ENCODE measurements at regions not wholly inside any gene's neighbourhood (a gene's known extent, or its start where the extent isn't known, plus 50 kb on each side); places are given as distances from the start of the nearest gene placed in this dataset.
"Not testable (repeated sequence)": the region's sequence is repeated elsewhere in the genome, so short reads cannot be mapped to it uniquely, and the experiment has no call there.

GRCh38 chr2:234701841-234702240 lies 205.0 kb upstream of the ARL4C start:
- H3K27ac Mint-ChIP-seq: no peak overlapping the region
- no peaks in the 10 kb centered on the region for H3K4me1 Mint-ChIP-seq
- Histone ChIP-seq H3K4me3 (ENCODE audit: low read depth, low read length) (no peak overlapping the region), H3K27me3 (ENCODE audit: control insufficient read depth, insufficient read depth, low read length) (no peaks in the 10 kb centered on the region), H3K36me3 (ENCODE audit: control insufficient read depth, insufficient read depth, low read length) (no peaks in the 10 kb centered on the region), H3K9me3 (ENCODE audit: control insufficient read depth in 2 of 2, low read length in 2 of 2) (peaks cover 0 to 10% of the 10 kb centered on the region in 2 experiments), H3K27ac (ENCODE audit: insufficient read depth, low read length, poor library complexity, severe bottlenecking) (no peak overlapping the region), H3K4me1 (ENCODE audit: control insufficient read depth, insufficient read depth, low read length, poor library complexity, severe bottlenecking) (no peaks in the 10 kb centered on the region)
- H3K4me3 Mint-ChIP-seq: no peak overlapping the region
- ATAC-seq (ENCODE audit: low read depth in 2 of 2) (no peak), DNase-seq (no peak)
- peaks cover 2 to 9% (median 6%) of the 10 kb centered on the region in 7 donors for H3K9me3 Mint-ChIP-seq
- H3K27me3 Mint-ChIP-seq: peaks cover 7% of the 10 kb centered on the region
- no peaks in the 10 kb centered on the region for H3K36me3 Mint-ChIP-seq

DNA sequence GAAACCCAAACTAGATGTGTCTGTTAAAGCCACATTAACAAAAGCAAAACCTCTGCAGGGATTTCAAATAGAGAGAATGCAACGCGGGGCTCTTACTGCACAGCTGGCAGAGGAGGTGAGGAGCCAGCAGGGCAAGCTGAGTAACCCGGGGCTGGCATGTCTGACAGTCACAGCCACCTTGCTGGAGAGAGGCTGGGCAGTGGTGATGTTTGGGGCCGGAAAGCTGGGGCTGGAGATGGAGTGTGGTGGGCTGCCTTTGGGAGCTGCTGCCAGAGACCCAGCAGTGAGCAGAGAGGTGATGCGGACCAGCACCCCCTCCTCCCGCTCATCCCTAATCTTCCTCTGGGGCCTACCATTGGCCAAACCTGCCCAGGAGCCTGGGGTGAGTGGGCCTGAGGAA lies 204.5 kb upstream of the ARL4C start:
- Mint-ChIP-seq H3K4me3 (no peak overlapping the region), H3K27ac (no peak overlapping the region)

GRCh38 chr2:234699456-234699855 lies 202.6 kb upstream of the ARL4C start:
- no peaks in the 10 kb centered on the region for H3K4me1 Mint-ChIP-seq
- no peak overlapping the region for H3K4me3 ChIP-seq (ENCODE audit: low read depth, low read length)
- H3K27ac ChIP-seq (ENCODE audit: insufficient read depth, low read length, poor library complexity, severe bottlenecking): no peak overlapping the region
- no peak overlapping the region for H3K27ac Mint-ChIP-seq
- DNase-seq (no peak), ATAC-seq (ENCODE audit: low read depth in 2 of 2) (no peak)
- no peaks in the 10 kb centered on the region for H3K27me3 ChIP-seq (ENCODE audit: control insufficient read depth, insufficient read depth, low read length)
- no peak overlapping the region for H3K4me3 Mint-ChIP-seq
- H3K9me3 ChIP-seq (ENCODE audit: control insufficient read depth in 2 of 2, low read length in 2 of 2): peaks cover 0 to 10% of the 10 kb centered on the region in 2 experiments
- no peaks in the 10 kb centered on the region for H3K4me1 ChIP-seq (ENCODE audit: control insufficient read depth, insufficient read depth, low read length, poor library complexity, severe bottlenecking)
- peaks cover 6 to 22% (median 13%) of the 10 kb centered on the region in 7 donors for H3K9me3 Mint-ChIP-seq
- H3K36me3 Mint-ChIP-seq: no peaks in the 10 kb centered on the region
- peaks cover 7% of the 10 kb centered on the region for H3K27me3 Mint-ChIP-seq
- H3K36me3 ChIP-seq (ENCODE audit: control insufficient read depth, insufficient read depth, low read length): no peaks in the 10 kb centered on the region

More for the DNA sequence above, 204.5 kb upstream of the ARL4C start:
- no peaks in the 10 kb centered on the region for H3K4me1 Mint-ChIP-seq
- no peak overlapping the region for H3K27ac ChIP-seq (ENCODE audit: insufficient read depth, low read length, poor library complexity, severe bottlenecking)
- H3K4me3 ChIP-seq (ENCODE audit: low read depth, low read length): no peak overlapping the region
- H3K9me3 Mint-ChIP-seq: peaks cover 3 to 14% (median 8%) of the 10 kb centered on the region in 7 donors
- peaks cover 7% of the 10 kb centered on the region for H3K27me3 Mint-ChIP-seq
- DNase-seq (no peak), ATAC-seq (ENCODE audit: low read depth in 2 of 2) (no peak)
- no peaks in the 10 kb centered on the region for H3K36me3 Mint-ChIP-seq
- H3K27me3 ChIP-seq (ENCODE audit: control insufficient read depth, insufficient read depth, low read length): no peaks in the 10 kb centered on the region
- peaks cover 0 to 10% of the 10 kb centered on the region in 2 experiments for H3K9me3 ChIP-seq (ENCODE audit: control insufficient read depth in 2 of 2, low read length in 2 of 2)
- no peaks in the 10 kb centered on the region for H3K4me1 ChIP-seq (ENCODE audit: control insufficient read depth, insufficient read depth, low read length, poor library complexity, severe bottlenecking)
- H3K36me3 ChIP-seq (ENCODE audit: control insufficient read depth, insufficient read depth, low read length): no peaks in the 10 kb centered on the region

GRCh38 chr2:234697300-234697876 lies 200.5 kb upstream of the ARL4C start:
- H3K9me3 Mint-ChIP-seq: peaks cover 6 to 22% (median 13%) of the 10 kb centered on the region in 7 donors
- H3K36me3 Mint-ChIP-seq; H3K27me3 Mint-ChIP-seq; H3K36me3 ChIP-seq (ENCODE audit: control insufficient read depth, insufficient read depth, low read length); DNase-seq; H3K27ac ChIP-seq (ENCODE audit: insufficient read depth, low read length, poor library complexity, severe bottlenecking); H3K4me3 Mint-ChIP-seq; H3K4me1 Mint-ChIP-seq; H3K27ac Mint-ChIP-seq; ATAC-seq (ENCODE audit: low read depth in 2 of 2); H3K27me3 ChIP-seq (ENCODE audit: control insufficient read depth, insufficient read depth, low read length); H3K4me1 ChIP-seq (ENCODE audit: control insufficient read depth, insufficient read depth, low read length, poor library complexity, severe bottlenecking); H3K4me3 ChIP-seq (ENCODE audit: low read depth, low read length): not testable (repeated sequence)
- peaks cover 0 to 10% of the 10 kb centered on the region in 2 experiments for H3K9me3 ChIP-seq (ENCODE audit: control insufficient read depth in 2 of 2, low read length in 2 of 2)

DNA sequence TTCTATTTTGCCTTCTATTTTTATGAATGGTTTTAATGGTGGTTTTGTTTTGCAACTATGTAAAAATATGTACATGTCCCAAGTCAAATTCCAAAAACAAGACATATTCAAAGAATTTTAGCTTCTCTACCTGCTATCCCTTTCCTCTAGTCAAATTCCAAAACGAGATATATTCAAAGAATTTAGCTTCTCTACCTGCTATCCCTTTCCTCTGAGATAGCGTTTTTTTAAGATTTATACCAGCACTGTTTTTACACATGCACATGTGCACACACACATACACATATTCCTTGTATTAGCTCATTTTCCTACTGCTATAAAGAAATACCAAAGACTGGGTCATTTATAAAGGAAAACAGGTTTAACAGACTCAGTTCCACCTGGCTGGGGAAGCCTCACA lies 199.1 kb upstream of the ARL4C start:
- no peaks in the 10 kb centered on the region for H3K36me3 Mint-ChIP-seq
- no peaks in the 10 kb centered on the region for H3K4me1 ChIP-seq (ENCODE audit: control insufficient read depth, insufficient read depth, low read length, poor library complexity, severe bottlenecking)
- no peak overlapping the region for H3K27ac Mint-ChIP-seq
- no peaks in the 10 kb centered on the region for H3K4me1 Mint-ChIP-seq
- no peak for ATAC-seq (ENCODE audit: low read depth in 2 of 2)
- H3K27me3 Mint-ChIP-seq: peaks cover 7% of the 10 kb centered on the region
- H3K4me3 ChIP-seq (ENCODE audit: low read depth, low read length): no peak overlapping the region
- H3K9me3 ChIP-seq (ENCODE audit: control insufficient read depth in 2 of 2, low read length in 2 of 2): peaks cover 0 to 10% of the 10 kb centered on the region in 2 experiments
- no peaks in the 10 kb centered on the region for H3K36me3 ChIP-seq (ENCODE audit: control insufficient read depth, insufficient read depth, low read length)
- no peaks in the 10 kb centered on the region for H3K27me3 ChIP-seq (ENCODE audit: control insufficient read depth, insufficient read depth, low read length)
- no peak for DNase-seq
- no peak overlapping the region for H3K27ac ChIP-seq (ENCODE audit: insufficient read depth, low read length, poor library complexity, severe bottlenecking)
- H3K4me3 Mint-ChIP-seq: peak overlapping the region in 1 of 4 donors; percentile 59
- peaks cover 6 to 22% (median 13%) of the 10 kb centered on the region in 7 donors for H3K9me3 Mint-ChIP-seq

DNA sequence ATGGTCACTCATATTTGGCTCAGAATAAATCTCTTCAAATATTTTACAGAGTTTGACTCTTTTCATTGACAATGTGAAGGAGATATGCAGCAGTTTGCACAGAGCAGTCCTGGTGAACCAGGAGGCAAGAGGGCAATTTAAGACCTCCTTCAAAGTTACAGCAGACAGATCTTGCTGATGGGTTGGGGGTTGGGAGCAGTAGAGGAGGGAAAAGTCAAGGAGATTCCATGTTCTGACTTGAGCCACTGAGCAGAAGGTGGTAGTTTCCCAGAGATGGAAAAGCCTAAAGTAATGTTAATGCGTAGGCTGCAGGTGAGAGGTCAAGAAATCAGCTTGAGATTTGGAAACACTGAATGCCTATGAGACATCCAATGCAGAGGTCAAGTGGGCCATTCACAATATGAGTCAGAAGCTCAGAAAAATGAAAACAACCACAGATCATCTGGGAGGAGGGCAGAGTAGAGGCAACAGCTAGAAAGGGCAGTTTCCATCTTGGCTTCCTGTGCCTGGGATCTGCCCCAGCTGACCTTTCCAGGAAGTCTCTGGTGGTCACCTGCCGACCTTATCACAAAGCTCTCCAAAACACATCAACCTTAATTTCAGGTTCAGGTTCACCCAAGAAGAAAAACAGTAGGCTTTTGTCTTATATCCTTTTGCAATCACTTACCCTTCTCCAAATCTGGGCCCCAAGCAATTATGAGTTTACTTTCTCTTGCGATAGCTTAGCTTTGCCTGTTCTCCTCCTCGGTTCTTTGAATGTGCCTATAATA lies 197.5 kb upstream of the ARL4C start:
- H3K27ac Mint-ChIP-seq: no peak overlapping the region
- peaks cover 7% of the 10 kb centered on the region for H3K27me3 Mint-ChIP-seq

DNA sequence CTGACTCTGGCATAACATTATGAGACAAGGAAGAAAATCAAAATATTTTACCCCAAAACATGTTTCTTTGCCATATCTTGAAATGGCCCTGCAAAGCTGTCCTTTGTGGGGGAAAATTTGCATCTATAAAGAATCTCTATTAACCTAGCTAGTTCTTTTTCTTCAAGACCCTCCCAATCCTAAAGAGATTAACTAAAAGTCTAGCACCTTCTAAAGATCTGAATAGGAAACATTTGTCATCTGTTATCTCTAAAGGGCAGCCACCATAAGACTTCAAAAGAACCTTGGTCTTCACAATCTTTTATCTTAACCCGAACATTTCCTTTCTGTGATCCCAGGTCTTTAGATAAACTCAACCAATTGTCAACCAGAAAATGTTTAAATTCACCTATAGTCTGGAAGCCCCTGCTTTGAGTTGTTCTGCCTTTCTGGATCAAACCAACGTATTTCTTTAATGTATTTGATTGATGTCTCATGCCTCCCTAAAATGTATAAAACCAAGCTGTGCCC lies 196.9 kb upstream of the ARL4C start:
- peaks cover 6 to 22% (median 13%) of the 10 kb centered on the region in 7 donors for H3K9me3 Mint-ChIP-seq

More for the DNA sequence above, 197.5 kb upstream of the ARL4C start:
- no peaks in the 10 kb centered on the region for H3K36me3 Mint-ChIP-seq
- DNase-seq (no peak), ATAC-seq (ENCODE audit: low read depth in 2 of 2) (no peak)
- no peaks in the 10 kb centered on the region for H3K27me3 ChIP-seq (ENCODE audit: control insufficient read depth, insufficient read depth, low read length)
- peaks cover 0 to 10% of the 10 kb centered on the region in 2 experiments for H3K9me3 ChIP-seq (ENCODE audit: control insufficient read depth in 2 of 2, low read length in 2 of 2)
- no peak overlapping the region for H3K27ac ChIP-seq (ENCODE audit: insufficient read depth, low read length, poor library complexity, severe bottlenecking)
- peaks cover 6 to 22% (median 13%) of the 10 kb centered on the region in 7 donors for H3K9me3 Mint-ChIP-seq
- no peaks in the 10 kb centered on the region for H3K4me1 ChIP-seq (ENCODE audit: control insufficient read depth, insufficient read depth, low read length, poor library complexity, severe bottlenecking)
- H3K4me3 ChIP-seq (ENCODE audit: low read depth, low read length): no peak overlapping the region
- no peaks in the 10 kb centered on the region for H3K36me3 ChIP-seq (ENCODE audit: control insufficient read depth, insufficient read depth, low read length)
- H3K4me3 Mint-ChIP-seq: no peak overlapping the region
- no peaks in the 10 kb centered on the region for H3K4me1 Mint-ChIP-seq

More for the DNA sequence above, 196.9 kb upstream of the ARL4C start:
- H3K27ac Mint-ChIP-seq; H3K4me3 Mint-ChIP-seq; H3K36me3 Mint-ChIP-seq; H3K4me3 ChIP-seq (ENCODE audit: low read depth, low read length); H3K4me1 ChIP-seq (ENCODE audit: control insufficient read depth, insufficient read depth, low read length, poor library complexity, severe bottlenecking); H3K27me3 ChIP-seq (ENCODE audit: control insufficient read depth, insufficient read depth, low read length); H3K27ac ChIP-seq (ENCODE audit: insufficient read depth, low read length, poor library complexity, severe bottlenecking); H3K36me3 ChIP-seq (ENCODE audit: control insufficient read depth, insufficient read depth, low read length); DNase-seq; H3K4me1 Mint-ChIP-seq; H3K27me3 Mint-ChIP-seq; ATAC-seq (ENCODE audit: low read depth in 2 of 2): not testable (repeated sequence)
- peaks cover 0 to 10% of the 10 kb centered on the region in 2 experiments for H3K9me3 ChIP-seq (ENCODE audit: control insufficient read depth in 2 of 2, low read length in 2 of 2)

Data from CD4-positive, CD25-positive, alpha-beta regulatory T cell (primary cell).